ENCODE measurements at regions not wholly inside any gene's neighbourhood (a gene's known extent, or its start where the extent isn't known, plus 50 kb on each side); places are given as distances from the start of the nearest gene placed in this dataset.
A peak's percentile ranks its signal among the peaks of the same experiment; 100 is the strongest.
"Not testable (repeated sequence)": the region's sequence is repeated elsewhere in the genome, so short reads cannot be mapped to it uniquely, and the experiment has no call there.

DNA sequence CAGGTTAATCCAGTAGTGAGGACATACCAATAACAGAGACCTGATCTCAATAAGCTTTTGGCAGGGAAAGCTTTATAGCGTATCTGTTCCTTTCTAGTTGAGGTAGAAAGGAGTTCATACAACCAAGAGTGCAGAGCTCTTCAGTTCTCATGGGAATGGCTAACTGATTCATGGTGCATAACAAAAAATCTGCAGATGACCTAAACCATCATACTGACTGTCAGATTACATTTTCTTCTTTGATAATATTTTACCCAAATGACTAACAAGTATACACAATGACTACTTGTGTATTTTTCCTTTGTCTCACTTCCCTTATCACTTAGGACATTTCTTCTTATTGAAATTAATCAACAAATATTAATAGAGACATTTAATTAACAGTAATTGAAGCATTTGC lies 140.0 kb upstream of the SERTAD2 start:
- DNase-seq (ENCODE audit: low read depth in 3 of 3, low spot score in 1 of 3) = no peak

DNA sequence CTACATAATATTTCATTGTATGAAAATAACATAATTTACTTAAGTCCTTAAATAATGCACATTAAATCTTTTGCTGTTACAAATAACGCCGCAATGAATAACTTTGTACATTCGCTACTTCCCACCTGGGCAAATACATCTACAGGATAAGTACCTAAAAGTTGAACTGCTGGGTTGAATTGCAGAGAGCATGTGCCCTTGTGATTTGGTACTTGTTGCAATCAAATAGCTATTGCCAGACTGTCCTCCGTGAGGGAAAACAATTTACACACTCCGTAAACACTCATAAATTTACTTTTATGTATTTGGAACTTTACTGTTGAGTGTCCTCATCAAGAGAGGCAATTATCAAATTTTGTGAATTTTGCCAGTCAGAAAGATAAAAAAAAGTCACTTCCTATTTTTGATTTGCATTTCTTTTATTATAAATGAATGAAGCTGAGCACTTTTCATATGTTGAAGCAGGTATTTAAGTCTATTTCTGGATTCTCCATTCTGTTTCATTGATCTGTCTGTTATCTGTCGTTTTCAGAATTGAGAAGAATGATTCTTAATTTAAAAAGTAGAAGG lies 140.8 kb upstream of the SERTAD2 start:
- DNase-seq (ENCODE audit: low read depth in 3 of 3, low spot score in 1 of 3) = no peak

DNA sequence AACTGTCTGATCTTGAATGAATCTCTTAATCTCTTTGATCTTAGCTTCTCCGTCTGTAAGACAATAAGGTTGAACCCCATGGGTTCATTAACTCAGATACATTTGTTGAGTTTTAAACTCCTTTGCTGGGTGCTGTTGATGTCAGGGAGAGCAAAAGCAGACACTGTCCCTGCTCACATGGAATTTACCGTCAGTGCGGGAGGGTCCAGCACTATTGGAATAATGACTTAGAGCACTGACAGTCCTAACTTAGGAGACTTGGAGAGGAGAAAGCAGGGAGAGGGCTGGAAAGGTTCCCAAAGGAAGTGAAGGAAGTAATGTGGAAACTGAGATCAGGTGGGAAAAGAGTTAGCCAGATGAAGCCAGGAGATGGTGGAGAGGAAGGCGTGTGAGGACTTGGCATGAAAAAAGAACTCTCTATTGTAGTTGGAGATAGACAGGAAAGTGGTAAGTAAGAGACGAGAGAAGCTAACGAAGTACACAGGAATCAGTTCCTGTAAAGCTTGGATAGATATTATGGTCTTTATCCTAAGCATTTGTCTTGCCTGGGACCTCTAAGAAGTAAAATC lies 141.4 kb upstream of the SERTAD2 start:
- DNase-seq (ENCODE audit: low read depth in 3 of 3, low spot score in 1 of 3) = no peak

DNA sequence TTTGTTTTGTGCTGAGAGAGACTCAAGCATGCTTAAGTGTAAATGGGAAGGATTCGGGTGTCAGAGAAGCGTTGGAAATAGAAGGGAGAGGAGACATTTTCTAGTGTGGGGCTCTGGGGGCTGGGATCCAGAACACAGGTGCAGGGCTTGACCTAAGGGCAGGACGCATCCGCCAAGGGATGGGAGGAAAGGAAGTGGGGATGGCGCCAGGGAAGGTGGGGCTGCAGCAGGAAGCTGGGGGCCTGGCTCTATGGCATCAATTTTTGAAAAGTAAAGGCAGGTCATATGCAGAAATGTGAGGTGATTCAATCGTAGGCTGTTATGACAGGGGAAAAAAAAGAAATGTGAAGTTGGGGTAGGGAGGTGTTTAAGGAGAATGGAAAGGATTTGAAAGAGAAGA lies 143.2 kb upstream of the SERTAD2 start:
- DNase-seq (ENCODE audit: low read depth in 3 of 3, low spot score in 1 of 3) = no peak

DNA sequence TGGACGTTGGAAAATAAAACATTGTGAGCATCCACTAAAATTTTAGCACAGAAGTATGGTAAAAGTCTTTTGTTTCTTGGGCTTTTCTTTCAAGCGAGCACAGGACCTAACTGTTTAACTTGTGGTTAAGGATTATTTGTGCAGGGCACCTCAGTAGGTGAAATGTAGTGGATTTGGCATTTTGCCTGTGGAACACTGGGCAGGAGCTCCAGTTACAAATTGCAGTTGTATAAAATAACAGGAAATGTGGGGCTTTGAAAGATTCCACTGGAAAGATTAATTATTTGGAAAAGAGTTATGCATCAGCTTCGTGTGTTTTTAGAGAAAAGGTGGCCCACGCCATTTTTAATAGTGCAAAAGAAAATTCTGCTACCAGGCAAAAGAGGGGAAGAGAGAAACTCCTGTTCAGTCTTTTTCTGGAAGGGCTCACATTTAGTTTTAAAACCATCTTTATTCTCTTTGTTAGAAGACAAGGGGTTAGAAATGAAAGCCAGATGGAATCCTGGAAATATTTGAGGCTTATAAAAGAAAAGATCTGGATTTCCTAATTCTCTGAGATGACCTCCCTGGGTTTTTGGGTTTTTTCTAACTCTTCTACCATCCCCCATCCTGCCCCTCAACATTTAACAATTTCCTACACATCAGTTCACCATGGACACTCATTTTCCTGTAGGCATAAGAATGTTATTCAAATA lies 144.3 kb upstream of the SERTAD2 start:
- no peak for DNase-seq (ENCODE audit: low read depth in 3 of 3, low spot score in 1 of 3)

DNA sequence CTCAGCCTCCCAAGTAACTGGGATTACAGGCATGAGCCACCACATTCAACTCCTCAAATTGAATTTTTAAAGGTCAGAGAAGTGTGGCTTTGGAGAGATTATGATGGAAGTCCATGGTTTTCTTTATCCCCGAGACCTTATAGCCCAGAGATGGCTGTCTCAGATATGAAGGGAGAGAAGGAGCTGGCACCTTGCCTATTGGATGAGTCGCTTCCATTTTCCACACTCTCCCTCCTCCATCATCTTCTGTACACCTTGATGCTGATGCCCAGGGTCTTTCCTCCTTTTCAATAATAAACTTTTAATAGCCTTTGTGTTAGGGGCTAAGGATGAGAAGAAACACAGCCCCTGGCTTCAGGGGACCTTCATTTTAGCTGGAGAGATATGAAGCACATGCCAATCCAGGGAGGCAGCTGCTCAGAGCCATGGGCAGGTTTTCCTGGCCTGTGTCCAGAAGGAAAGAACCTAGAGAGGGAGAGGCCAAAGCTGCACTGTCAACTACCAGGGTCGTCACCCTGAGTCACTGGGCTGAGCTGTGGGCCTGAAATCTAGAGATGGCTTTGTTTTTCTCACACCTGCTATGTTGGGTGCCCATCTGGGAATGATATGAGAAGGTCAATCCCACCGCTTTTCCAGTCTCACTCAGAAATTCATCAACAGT lies 146.0 kb upstream of the SERTAD2 start:
- DNase-seq (ENCODE audit: low read depth in 3 of 3, low spot score in 1 of 3) = no peak

DNA sequence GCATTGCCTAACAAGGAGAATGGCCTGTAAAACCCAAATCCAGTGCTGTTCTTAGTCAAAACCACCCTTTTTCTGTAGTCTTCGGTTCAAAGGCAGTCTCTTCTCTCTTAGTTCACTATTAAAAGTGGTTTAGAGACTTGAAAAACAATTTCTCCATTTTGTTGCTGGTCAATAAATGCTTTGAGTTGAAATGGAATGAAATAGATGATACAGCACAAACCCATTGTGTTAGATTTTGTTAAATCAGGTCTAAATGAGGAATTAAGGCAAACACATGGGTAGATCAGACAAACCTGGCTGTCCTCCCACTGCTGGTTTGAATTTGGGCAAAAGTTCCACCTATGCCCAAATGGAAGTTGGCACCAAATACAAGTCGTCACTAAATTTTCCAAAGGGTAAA lies 150.1 kb upstream of the SERTAD2 start:
- DNase-seq (ENCODE audit: low read depth in 3 of 3, low spot score in 1 of 3) = no peak

DNA sequence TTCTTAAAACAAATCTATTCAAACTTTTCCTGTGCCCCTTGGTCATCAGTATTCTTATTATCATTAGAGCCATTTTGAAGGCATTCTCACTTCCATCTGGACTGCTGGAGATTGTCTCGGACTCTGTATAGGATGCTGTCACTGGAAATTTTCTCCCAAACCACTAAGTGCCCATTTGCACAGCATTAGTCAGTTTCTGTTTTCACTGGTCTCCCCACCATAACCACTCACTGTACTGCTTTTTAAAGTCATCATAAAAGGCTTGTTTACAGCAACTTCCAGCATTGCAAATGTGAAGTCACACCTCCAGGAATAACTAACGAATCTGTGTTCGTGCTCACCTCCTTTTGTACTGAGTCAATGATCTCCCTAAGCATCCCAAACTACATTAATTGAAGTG lies 150.9 kb upstream of the SERTAD2 start:
- DNase-seq (ENCODE audit: low read depth in 3 of 3, low spot score in 1 of 3) = no peak

DNA sequence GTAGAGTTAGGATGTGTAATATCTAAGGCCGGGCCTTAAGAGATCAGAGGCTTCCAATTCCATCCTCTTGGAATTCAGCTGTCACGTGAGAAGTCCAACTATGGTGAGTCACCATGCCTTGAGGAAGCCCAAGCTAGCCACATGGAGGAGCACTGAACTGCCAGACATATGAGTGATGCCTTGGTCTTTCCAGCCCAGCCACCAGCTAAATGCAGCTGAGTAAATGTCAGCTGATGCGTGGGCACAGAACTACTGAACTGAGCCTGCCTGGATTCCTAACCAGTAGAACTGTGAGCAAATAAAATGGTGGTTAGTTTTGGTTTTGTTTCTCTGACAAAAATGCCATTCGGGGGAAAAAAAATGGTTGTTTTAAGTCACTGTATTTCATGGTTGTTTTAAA lies 153.7 kb upstream of the SERTAD2 start:
- peak in 1 of 3 donors; percentile 18 for DNase-seq (ENCODE audit: low read depth in 3 of 3, low spot score in 1 of 3)

DNA sequence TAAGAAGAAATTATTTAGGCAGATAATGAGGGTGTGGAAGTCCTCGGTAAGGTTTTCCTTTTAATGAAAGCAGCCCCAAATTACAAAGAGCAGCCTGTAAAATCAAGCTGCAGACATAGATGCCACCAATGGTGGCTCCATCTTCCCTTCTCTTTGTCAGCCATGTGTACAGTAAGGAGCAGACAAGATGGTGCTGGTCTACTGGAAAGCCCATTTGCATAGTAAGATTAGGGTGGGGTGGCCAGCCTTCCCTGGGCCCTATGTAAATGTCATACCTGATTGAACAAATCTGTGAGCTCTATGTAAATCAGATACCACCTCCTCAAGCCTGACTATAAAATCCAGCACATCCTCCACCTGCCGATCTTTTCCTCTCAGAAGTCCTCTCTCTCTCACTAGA lies 154.4 kb upstream of the SERTAD2 start:
- DNase-seq (ENCODE audit: low read depth in 3 of 3, low spot score in 1 of 3) = no peak

DNA sequence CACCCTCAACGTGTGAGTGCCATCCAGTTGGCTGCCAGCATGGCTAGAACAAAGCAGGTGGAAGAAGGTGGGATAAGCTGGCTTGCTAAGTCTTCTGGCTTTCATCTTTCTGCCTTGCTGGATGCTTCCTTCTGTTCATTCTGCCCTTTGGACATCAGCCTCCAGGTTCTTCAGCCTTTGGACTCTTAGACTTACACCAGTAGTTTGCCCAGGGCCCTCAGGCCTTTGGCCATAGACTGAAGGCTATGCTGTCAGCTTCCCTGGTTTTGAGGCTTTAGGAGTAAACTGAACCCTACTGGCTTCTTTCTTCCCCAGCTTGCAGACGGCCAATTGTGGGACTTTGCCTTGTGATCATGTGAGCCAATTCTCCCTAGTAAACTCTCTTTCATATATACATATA lies 155.0 kb upstream of the SERTAD2 start:
- DNase-seq (ENCODE audit: low read depth in 3 of 3, low spot score in 1 of 3) = no peak

DNA sequence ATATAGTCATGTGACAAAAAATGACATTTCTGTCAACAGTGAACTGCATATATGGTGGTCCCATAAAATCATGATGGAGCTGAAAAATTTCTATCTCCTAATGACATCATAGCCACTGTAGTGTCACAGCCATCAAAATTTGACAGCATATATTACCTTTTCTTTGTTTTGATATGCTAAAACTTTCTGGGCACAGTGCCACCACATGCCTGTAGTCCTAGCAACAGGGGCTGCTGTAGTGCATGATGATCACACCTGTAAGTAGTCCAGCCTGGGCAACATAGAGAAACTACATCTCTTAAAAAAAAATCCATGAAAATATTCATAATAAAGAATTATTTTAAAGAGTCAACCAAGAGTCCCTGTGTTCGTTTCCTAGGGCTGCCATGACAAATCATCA lies 155.5 kb upstream of the SERTAD2 start:
- DNase-seq (ENCODE audit: low read depth in 3 of 3, low spot score in 1 of 3) = no peak

DNA sequence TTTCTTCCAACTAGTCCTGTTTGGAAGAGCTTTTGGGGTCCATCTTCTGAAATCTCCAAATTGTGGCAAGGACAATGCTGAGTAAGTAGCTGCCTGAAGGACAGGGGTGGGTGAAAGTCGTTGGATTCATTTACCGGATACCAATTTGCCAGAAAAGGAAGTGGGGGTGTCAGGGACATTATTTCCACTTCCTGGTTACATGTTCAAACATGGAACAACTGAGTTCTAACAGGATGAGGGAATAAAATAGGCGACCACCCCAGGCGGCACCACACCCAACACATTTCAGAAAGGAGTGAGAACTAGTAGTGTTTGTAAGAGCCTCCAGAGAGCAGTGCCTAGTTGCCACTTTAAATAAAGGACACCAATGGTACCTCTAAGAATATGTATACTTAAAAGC lies 158.6 kb upstream of the SERTAD2 start:
- no peak for DNase-seq (ENCODE audit: low read depth in 3 of 3, low spot score in 1 of 3)

DNA sequence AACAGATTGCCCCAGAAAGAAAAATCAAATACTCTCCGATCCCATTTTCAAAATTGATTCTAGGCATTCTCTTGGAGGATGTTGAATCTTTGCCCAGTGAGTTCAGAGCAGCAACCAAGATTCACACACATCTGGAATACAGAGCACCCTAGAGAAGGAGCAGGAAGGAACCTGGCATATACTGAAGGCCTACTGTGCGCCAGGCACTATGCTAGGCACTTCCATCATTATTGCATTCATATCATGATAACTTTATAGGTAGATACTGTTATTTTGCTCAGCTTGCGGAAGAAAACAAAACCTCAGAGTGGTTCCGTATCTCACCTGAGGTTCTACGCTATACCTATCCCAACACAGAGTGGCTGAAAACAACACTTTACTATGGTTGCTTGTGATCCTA lies 160.3 kb upstream of the SERTAD2 start:
- DNase-seq (ENCODE audit: low read depth in 3 of 3, low spot score in 1 of 3) = no peak

DNA sequence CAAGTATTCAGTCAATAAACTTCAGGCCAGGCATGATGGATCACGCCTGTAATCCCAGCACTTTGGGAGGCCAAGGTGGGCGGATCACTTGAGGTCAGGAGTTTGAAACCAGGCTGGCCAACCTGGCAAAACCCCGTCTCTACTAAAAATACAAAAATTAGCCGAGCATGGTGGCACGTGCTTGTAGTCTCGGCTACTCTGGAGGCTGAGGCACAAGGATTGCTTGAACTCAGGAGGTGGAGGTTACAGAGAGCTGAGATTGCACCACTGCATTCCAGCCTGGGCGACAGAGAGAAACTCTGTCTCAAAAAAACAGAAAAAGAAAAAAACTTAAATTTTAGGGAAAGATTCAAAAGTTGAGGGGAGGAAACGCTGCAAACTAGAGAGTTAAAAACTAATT lies 162.8 kb upstream of the SERTAD2 start:
- DNase-seq (ENCODE audit: low read depth in 3 of 3, low spot score in 1 of 3) = not testable (repeated sequence)

DNA sequence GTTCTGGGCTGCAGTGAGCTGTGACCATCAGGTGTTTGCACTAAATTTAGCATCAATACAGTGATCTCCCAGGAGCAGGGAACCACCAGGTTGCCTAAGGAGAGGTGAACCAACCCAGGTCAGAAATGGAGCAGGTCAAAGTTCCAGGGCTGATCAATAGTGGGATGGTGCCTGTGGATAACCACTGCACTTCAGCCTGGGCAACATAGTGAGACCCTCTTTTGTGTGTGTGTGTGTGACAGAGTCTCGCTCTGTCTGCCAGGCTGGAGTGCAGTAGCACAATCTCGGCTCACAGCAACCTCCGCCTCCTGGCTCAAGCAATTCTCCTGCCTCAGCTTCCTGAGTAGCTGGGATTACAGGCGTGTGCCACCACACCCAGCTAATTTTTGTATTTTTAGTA lies 163.7 kb upstream of the SERTAD2 start:
- DNase-seq (ENCODE audit: low read depth in 3 of 3, low spot score in 1 of 3) = no peak

DNA sequence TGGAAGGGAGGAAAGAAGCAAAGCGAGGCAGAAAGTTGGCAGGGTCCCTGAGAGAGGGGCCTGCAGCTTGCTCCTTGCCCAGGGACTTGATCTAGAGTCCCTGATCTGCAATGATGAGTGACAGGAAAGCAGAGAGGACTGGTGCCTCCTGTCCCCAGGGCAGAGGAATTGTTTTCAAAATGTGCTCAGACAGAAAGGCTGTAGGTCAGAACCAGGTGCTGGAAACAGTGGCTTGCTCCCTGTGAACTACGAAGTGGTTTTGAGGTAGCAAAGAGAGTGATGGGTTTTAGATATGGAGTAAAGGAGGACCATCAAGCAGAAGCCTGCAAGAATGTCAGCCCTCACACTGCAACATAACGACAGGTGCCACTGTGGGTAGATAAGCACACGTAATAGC lies 164.9 kb upstream of the SERTAD2 start:
- no peak for DNase-seq (ENCODE audit: low read depth in 3 of 3, low spot score in 1 of 3)

DNA sequence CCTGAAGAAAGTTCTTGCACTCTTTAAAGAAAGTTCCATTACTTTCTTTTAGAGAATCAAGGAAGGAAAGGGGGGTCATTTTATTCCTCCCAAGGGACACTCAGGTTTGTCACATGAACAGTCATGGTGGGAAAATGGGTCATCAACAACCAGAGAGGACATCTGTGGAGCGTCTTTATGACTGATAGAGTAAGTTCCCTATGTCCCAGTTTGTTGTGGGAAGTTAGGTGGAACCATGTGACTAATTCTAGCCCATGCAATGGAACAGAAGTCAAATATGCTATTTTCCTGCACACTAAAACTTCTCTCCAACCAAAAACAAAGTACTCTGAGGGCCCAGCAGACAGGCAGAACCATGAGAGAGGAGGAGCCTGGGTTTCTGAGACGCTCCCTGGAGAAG lies 165.6 kb upstream of the SERTAD2 start:
- DNase-seq (ENCODE audit: low read depth in 3 of 3, low spot score in 1 of 3) = no peak

DNA sequence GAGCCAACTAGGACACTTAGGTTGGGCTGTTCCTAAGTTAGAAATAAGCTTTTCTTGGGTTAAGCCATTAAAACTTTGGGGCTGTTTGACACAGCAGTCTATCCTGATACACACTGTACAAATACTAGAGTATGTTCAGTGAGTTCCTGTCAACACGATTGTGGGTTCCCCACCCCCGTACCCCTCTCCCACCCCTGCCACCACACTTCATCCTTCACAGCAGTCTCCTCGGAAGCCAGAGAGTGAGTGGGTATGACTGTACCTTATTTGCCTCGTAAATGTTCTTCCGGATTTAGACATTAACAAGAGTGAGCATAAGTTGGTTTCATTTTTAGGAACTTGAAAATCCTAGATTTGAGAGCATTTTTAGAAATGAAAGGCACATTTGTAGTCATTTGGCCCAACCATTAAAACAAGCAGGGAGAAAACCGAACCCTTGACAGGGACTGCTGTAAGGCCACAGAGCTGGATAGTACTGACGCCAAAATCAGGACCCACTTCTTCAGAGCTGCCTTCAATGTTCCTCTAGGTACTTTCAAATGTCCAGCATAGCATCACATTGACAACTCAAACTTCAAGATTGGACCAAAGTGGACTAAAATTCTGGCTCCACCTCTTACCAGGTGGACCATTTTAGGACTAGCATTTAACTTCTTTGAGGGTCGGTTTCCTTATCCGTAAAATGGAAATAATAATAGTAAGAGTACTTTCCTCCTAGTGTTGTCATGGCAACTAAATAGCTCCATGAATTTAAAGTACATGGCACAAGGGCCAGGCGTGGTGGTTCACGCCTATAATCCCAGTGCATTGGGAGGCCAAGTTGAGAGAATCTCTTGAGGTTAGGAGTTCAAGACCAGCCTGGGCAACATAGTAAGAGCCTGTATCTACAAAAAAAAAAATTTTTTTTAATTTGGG lies 166.3 kb upstream of the SERTAD2 start:
- DNase-seq (ENCODE audit: low read depth in 3 of 3, low spot score in 1 of 3) = peak; percentile 9 to 15 (median 13)

DNA sequence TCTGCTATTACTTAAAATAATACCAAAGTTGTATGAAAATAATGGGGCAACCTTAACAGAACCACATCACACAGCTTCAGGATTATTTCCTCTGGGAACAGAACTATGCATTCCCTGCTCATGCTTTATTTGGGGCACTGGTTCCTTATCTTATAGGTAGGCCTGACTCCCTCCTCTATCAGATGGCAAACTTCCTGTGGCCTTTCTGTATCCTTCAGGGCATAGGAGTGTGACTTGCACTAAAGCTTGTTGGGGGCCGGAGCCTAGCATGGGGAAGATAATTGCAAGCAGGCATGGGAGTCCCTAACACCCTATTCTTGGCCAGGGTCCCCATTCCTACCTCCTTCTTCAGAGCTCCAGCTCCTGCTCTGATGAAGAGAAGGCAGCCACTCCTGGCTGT lies 167.2 kb upstream of the SERTAD2 start:
- no peak for DNase-seq (ENCODE audit: low read depth in 3 of 3, low spot score in 1 of 3)

DNA sequence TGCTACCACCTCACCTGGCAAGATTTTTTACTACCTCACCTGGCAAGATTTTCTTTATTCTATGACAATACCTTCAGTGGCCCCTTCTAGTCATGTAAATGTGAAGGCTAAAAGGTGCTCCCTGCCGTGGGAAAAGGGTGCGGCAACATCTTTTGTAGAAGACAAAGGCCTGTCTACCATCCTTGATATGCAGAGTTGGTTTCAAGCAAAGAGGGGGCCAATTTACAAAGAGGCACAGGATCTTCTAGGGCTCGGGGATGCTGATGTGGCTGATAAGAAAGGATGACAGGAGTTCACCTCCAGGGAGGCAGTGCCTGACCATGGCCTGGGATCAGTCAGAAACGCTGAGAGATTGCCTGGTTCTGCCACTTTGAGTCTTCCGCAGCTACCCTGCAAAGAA lies 165.4 kb upstream of the SLC1A4 start:
- no peak for DNase-seq (ENCODE audit: low read depth in 3 of 3, low spot score in 1 of 3)

Data from stimulated activated CD4-positive, alpha-beta T cell treated with anti-CD3 and anti-CD28 coated beads, TNF-alpha, amount 100 ng/mL, for 1 hour (primary cell).